ENCODE measurements at regions not wholly inside any gene's neighbourhood (a gene's known extent, or its start where the extent isn't known, plus 50 kb on each side); places are given as distances from the start of the nearest gene placed in this dataset.
"Not testable (repeated sequence)": the region's sequence is repeated elsewhere in the genome, so short reads cannot be mapped to it uniquely, and the experiment has no call there.

- Histone ChIP-seq H3K4me3 (no peak overlapping the region), H3K27me3 (replicated peaks in 1 of 7) (no peaks in the 10 kb centered on the region), H3K27ac (no peak overlapping the region), H3K9me3 (no peaks in the 10 kb centered on the region), H3K4me1 (no peaks in the 10 kb centered on the region), H3K36me3 (no peaks in the 10 kb centered on the region)
- WGBS, 5 donors = 89 to 97% (median 96%) methylated on average over 1 of the region's 1 CpG
- intact Hi-C loops (cut with DNase I; ENCODE audit: low total_unique reads) = no loop called here
- no peak for TF ChIP-seq CTCF (IDR thresholded peaks at IDR 0.05 in 8 of 11, conservative IDR thresholded peaks at IDR 0.05 in 3 of 11)
- TF ChIP-seq POLR2A (IDR thresholded peaks at IDR 0.05) = no peak
- no peak for TF ChIP-seq POLR2AphosphoS5 (IDR thresholded peaks at IDR 0.05)
- no peak for DNase-seq
Measured at GRCh38 chr3:39725321-39725720, 84.1 kb upstream of the MYRIP start.

GRCh38 chr3:39727415-39727814 is 82.0 kb upstream of the MYRIP start:
- no peaks in the 10 kb centered on the region for H3K27me3 ChIP-seq (replicated peaks in 1 of 7)
- intact Hi-C loops (cut with DNase I; ENCODE audit: low total_unique reads) = no loop called here
- no peaks in the 10 kb centered on the region for H3K4me1 ChIP-seq
- DNase-seq = no peak
- H3K36me3 ChIP-seq = no peaks in the 10 kb centered on the region
- no peak overlapping the region for H3K4me3 ChIP-seq
- no peak for TF ChIP-seq POLR2A (IDR thresholded peaks at IDR 0.05)
- no peaks in the 10 kb centered on the region for H3K9me3 ChIP-seq
- WGBS, 5 donors = 63 to 90% (median 76%) methylated on average over 3 of the region's 3 CpGs
- H3K27ac ChIP-seq = no peak overlapping the region

- no peak for TF ChIP-seq POLR2AphosphoS5 (IDR thresholded peaks at IDR 0.05)
- TF ChIP-seq CTCF (IDR thresholded peaks at IDR 0.05 in 8 of 11, conservative IDR thresholded peaks at IDR 0.05 in 3 of 11) = no peak
- no peak for TF ChIP-seq POLR2A (IDR thresholded peaks at IDR 0.05)
- intact Hi-C loops (cut with DNase I; ENCODE audit: low total_unique reads) = no loop called here
- Histone ChIP-seq H3K36me3 (no peaks in the 10 kb centered on the region), H3K27me3 (replicated peaks in 1 of 7) (no peaks in the 10 kb centered on the region), H3K27ac (no peak overlapping the region), H3K9me3 (no peaks in the 10 kb centered on the region), H3K4me3 (no peak overlapping the region), H3K4me1 (no peaks in the 10 kb centered on the region)
- DNase-seq = no peak
- WGBS, 5 donors = 92 to 95% (median 94%) methylated on average over 3 of the region's 3 CpGs
Measured at GRCh38 chr3:39733804-39734203, 75.6 kb upstream of the MYRIP start.

- H3K4me1 ChIP-seq; intact Hi-C loops (cut with DNase I; ENCODE audit: low total_unique reads): not testable (repeated sequence)
- 4 to 73% (median 23%) methylated on average over 1 of the region's 1 CpG for WGBS, 5 donors
Measured at GRCh38 chr3:39739658-39740057, 69.8 kb upstream of the MYRIP start.

GRCh38 chr3:39744746-39745145 is 64.7 kb upstream of the MYRIP start:
- no peak overlapping the region for H3K27ac ChIP-seq
- H3K4me3 ChIP-seq = no peak overlapping the region
- H3K36me3 ChIP-seq = no peaks in the 10 kb centered on the region
- intact Hi-C loops (cut with DNase I; ENCODE audit: low total_unique reads) = no loop called here
- 88 to 97% (median 91%) methylated on average over 3 of the region's 3 CpGs for WGBS, 5 donors
- no peaks in the 10 kb centered on the region for H3K27me3 ChIP-seq (replicated peaks in 1 of 7)
- TF ChIP-seq POLR2AphosphoS5 (IDR thresholded peaks at IDR 0.05) (no peak), POLR2A (IDR thresholded peaks at IDR 0.05) (no peak), CTCF (IDR thresholded peaks at IDR 0.05 in 8 of 11, conservative IDR thresholded peaks at IDR 0.05 in 3 of 11) (no peak)
- peaks cover 0 to 15% (median 0%) of the 10 kb centered on the region in 8 donors for H3K9me3 ChIP-seq
- no peak for DNase-seq
- H3K4me1 ChIP-seq = no peaks in the 10 kb centered on the region

More at GRCh38 chr3:39739658-39740057, 69.8 kb upstream of the MYRIP start:
- not testable (repeated sequence) for H3K36me3 ChIP-seq; H3K4me3 ChIP-seq; DNase-seq; H3K27ac ChIP-seq; H3K27me3 ChIP-seq (replicated peaks in 1 of 7)
- peaks cover 0 to 15% (median 0%) of the 10 kb centered on the region in 8 donors for H3K9me3 ChIP-seq

Measured in spleen (tissue), 11 donors.